ENCODE measurements at regions not wholly inside any gene's neighbourhood (a gene's known extent, or its start where the extent isn't known, plus 50 kb on each side); places are given as distances from the start of the nearest gene placed in this dataset.
"Not testable (repeated sequence)": the region's sequence is repeated elsewhere in the genome, so short reads cannot be mapped to it uniquely, and the experiment has no call there.

DNA sequence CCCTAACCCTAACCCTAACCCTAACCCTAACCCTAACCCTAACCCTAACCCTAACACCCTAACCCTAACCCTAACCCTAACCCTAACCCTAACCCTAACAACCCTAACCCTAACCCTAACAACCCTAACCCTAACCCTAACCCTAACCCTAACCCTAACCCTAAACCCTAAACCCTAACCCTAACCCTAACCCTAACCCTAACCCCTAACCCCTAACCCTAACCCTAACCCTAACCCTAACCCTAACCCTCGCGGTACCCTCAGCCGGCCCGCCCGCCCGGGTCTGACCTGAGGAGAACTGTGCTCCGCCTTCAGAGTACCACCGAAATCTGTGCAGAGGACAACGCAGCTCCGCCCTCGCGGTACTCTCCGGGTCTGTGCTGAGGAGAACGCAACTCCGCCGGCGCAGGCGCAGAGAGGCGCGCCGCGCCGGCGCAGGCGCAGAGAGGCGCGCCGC lies 270.7 kb downstream of the OR4F29 start:
- TF ChIP-seq, protein P1, sequence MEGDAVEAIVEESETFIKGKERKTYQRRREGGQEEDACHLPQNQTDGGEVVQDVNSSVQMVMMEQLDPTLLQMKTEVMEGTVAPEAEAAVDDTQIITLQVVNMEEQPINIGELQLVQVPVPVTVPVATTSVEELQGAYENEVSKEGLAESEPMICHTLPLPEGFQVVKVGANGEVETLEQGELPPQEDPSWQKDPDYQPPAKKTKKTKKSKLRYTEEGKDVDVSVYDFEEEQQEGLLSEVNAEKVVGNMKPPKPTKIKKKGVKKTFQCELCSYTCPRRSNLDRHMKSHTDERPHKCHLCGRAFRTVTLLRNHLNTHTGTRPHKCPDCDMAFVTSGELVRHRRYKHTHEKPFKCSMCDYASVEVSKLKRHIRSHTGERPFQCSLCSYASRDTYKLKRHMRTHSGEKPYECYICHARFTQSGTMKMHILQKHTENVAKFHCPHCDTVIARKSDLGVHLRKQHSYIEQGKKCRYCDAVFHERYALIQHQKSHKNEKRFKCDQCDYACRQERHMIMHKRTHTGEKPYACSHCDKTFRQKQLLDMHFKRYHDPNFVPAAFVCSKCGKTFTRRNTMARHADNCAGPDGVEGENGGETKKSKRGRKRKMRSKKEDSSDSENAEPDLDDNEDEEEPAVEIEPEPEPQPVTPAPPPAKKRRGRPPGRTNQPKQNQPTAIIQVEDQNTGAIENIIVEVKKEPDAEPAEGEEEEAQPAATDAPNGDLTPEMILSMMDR (IDR thresholded peaks at IDR 0.05) = not testable (repeated sequence)
- not testable (repeated sequence) for TF ChIP-seq EZH2, EZH2phosphoT487 (IDR thresholded peaks at IDR 0.05)

Data from neural progenitor cell (in vitro differentiated cells).